ENCODE measurements at regions not wholly inside any gene's neighbourhood (a gene's known extent, or its start where the extent isn't known, plus 50 kb on each side); places are given as distances from the start of the nearest gene placed in this dataset.
"Not testable (repeated sequence)": the region's sequence is repeated elsewhere in the genome, so short reads cannot be mapped to it uniquely, and the experiment has no call there.

DNA sequence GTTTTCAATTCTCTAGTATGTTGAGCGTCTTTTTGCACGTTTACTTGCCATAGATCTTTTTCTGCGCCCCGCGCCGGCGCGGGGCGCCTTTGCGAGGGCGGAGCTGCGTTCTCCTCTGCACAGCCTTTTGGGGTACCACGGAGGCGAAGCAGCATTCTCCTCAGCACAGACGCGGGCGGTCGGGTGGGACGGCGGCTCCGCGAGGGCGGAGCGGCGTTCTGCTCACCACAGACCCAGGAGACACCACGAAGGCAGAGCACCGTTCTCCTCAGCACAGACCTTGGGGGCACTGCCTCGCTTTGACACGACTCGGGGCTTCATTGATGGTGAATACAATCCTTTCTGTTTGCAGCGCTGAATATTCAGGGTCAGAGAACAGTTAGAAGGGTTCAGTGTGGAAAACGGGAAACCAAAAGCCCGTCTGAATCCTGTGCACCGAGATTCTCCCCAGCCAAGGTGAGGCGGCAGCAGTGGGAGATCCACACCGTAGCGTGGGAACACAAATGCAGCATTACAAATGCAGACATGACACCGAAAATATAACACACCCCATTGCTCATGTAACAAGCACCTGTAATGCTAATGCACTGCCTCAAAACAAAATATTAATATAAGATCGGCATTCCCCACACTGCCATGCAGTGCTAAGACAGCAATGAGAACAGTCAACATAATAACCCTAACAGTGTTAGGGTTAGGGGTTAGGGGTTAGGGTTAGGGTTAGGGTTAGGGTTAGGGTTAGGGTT lies 190.7 kb upstream of the VIPR2 start:
- H3K4me1 ChIP-seq; H3K4me3 ChIP-seq (replicated peaks in 1 of 3); DNase-seq; H3K27ac ChIP-seq; H3K9me3 ChIP-seq; intact Hi-C loops (cut with DNase I); H3K27me3 ChIP-seq; H3K36me3 ChIP-seq: not testable (repeated sequence)
- WGBS, 2 donors = 73 to 80% methylated on average over 32 to 39 of the region's 39 CpGs

DNA sequence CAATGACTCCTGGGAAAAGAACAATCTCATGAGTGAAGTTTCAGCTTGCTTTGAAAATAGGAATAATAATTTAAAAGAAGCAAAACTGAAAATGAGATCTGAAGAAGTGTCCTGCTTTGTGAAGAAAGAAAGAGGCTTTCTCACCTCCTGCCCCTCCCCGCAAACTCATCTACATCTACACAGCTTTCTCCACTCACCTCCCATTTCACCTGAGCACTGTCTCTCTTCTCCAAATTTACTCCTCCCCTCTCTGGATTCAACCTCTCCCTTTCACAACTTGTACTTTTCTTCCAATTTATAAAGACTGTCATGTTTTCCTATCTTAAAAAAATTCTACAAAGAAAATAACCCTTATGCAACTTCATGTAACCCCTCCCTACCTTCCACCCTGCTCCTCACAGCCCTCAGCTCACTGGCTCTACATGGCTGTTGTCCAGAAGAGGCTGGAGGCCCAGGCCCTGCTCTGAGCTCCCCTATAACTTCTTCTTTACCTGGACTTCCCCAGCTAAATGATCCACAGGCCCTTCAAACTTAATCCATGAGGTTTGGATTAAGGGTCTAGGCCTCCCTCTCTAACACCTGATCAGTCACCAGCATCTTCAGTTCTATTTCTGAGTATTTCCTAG lies 188.3 kb upstream of the VIPR2 start:
- H3K9me3 ChIP-seq; H3K27me3 ChIP-seq; DNase-seq; H3K27ac ChIP-seq; intact Hi-C loops (cut with DNase I); H3K36me3 ChIP-seq; H3K4me1 ChIP-seq; H3K4me3 ChIP-seq (replicated peaks in 1 of 3): not testable (repeated sequence)
- WGBS, 2 donors = 85% methylated on average over 1 of the region's 1 CpG

DNA sequence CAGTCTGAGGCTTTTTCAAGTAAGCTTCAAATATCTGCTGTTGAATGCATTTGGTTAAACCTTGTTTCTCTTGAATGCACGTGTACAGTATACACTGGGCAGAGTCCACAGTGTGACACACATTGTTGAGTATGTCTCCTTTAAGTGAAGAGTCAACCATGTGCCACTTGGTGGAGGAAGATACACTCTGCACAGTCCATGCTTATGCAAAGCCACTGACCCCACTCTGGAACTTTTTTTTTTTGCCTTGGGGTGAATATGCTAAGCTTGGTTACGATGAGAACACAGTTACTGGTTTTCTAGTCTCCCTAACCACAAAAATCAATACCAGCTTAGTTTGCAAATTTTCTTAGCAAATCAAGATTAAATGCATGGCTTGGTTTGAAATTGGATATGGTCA lies 186.8 kb upstream of the VIPR2 start:
- H3K36me3 ChIP-seq = no peaks in the 10 kb centered on the region
- H3K9me3 ChIP-seq = no peaks in the 10 kb centered on the region
- no peak for DNase-seq
- TF ChIP-seq, protein P1, sequence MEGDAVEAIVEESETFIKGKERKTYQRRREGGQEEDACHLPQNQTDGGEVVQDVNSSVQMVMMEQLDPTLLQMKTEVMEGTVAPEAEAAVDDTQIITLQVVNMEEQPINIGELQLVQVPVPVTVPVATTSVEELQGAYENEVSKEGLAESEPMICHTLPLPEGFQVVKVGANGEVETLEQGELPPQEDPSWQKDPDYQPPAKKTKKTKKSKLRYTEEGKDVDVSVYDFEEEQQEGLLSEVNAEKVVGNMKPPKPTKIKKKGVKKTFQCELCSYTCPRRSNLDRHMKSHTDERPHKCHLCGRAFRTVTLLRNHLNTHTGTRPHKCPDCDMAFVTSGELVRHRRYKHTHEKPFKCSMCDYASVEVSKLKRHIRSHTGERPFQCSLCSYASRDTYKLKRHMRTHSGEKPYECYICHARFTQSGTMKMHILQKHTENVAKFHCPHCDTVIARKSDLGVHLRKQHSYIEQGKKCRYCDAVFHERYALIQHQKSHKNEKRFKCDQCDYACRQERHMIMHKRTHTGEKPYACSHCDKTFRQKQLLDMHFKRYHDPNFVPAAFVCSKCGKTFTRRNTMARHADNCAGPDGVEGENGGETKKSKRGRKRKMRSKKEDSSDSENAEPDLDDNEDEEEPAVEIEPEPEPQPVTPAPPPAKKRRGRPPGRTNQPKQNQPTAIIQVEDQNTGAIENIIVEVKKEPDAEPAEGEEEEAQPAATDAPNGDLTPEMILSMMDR (IDR thresholded peaks at IDR 0.05) = no peak
- TF ChIP-seq POLR2A (IDR thresholded peaks at IDR 0.05) = no peak
- 40 to 52% methylated on average over 2 of the region's 2 CpGs for WGBS, 2 donors
- intact Hi-C loops (cut with DNase I) = no loop called here
- H3K27me3 ChIP-seq = no peaks in the 10 kb centered on the region
- no peaks in the 10 kb centered on the region for H3K4me1 ChIP-seq
- H3K27ac ChIP-seq = no peak overlapping the region
- no peak overlapping the region for H3K4me3 ChIP-seq (replicated peaks in 1 of 3)

DNA sequence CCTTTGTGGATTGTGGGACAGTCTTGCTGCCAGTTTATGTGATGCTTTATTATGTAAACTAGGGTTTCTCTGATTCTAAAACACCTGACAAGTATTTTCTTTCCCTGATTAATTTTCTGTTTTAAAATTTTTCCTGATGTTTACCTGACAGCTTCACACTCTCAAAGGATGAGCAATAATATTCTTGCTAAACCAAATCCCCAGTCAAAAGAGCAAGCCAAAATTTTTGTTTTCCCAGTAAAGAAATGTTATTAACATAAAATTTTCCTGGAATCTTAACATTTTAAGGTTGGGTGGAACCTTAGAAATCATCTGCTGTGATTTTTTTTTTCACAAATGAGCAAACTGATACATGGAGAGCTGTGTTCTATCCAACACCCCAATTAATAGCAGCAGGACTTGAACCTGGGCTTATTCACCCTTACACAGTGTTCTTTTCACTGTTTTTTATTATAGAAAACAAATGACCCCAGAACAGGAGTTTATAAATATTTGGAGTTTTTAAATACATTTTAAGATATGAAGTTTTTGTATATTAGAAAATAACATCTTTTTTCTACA lies 185.2 kb upstream of the VIPR2 start:
- intact Hi-C loops (cut with DNase I) = no loop called here
- no peaks in the 10 kb centered on the region for H3K36me3 ChIP-seq
- DNase-seq = no peak
- H3K4me3 ChIP-seq (replicated peaks in 1 of 3) = no peak overlapping the region
- no peaks in the 10 kb centered on the region for H3K9me3 ChIP-seq
- TF ChIP-seq POLR2A (IDR thresholded peaks at IDR 0.05) = no peak
- TF ChIP-seq, protein P1 (IDR thresholded peaks at IDR 0.05) = no peak
- no peaks in the 10 kb centered on the region for H3K4me1 ChIP-seq
- H3K27ac ChIP-seq = no peak overlapping the region
- no peaks in the 10 kb centered on the region for H3K27me3 ChIP-seq

DNA sequence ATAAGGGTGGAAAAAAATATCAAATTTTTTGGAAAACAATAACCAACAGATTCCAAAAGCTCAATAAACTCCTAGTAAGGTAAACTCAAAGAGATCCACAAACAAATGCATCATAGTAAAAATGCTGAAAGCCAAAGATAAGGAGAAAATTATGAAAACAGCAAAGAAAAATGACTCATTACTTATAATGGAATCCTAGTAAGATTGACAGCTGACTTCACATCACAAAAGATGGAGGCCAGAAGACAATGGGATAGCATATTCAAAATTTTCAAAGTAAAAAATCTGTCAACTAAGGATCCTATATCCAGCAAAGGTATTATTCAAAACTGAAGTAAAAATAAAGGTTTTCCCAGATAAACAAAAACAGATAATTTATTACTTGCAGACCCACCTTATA lies 183.4 kb upstream of the VIPR2 start:
- Histone ChIP-seq H3K9me3 (no peaks in the 10 kb centered on the region), H3K27me3 (no peaks in the 10 kb centered on the region), H3K4me3 (replicated peaks in 1 of 3) (no peak overlapping the region), H3K27ac (no peak overlapping the region), H3K36me3 (no peaks in the 10 kb centered on the region), H3K4me1 (no peaks in the 10 kb centered on the region)
- intact Hi-C loops (cut with DNase I) = no loop called here
- DNase-seq = no peak
- no peak for TF ChIP-seq POLR2A (IDR thresholded peaks at IDR 0.05)
- TF ChIP-seq, protein P1 (IDR thresholded peaks at IDR 0.05) = no peak

DNA sequence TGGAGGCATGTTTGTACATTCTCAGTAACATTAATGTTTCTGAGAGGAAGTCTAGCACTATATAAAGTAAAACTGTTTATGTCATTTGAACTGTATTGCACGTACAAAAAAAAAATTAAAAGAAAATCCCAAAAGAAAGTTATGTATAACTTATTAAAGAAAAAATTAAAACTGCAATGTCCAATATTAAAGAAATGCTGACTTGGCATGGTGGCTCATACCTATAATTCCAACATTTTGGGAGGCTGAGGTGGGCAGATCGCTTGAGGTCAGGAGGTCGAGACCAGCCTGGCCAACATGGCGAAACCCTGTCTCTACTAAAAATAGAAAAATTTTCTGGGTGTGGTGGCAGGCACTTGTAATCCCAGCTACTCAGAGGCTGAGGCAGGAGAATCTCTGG lies 178.7 kb upstream of the VIPR2 start:
- 86% methylated on average over 4 of the region's 4 CpGs for WGBS, 2 donors
- intact Hi-C loops (cut with DNase I) = no loop called here
- Histone ChIP-seq H3K27me3 (no peaks in the 10 kb centered on the region), H3K36me3 (no peaks in the 10 kb centered on the region), H3K9me3 (no peaks in the 10 kb centered on the region), H3K4me1 (no peaks in the 10 kb centered on the region), H3K27ac (no peak overlapping the region), H3K4me3 (replicated peaks in 1 of 3) (no peak overlapping the region)
- no peak for DNase-seq
- TF ChIP-seq, protein P1 (IDR thresholded peaks at IDR 0.05) = no peak
- no peak for TF ChIP-seq POLR2A (IDR thresholded peaks at IDR 0.05)

Measured in thyroid gland (tissue), 4 donors.